Heart left ventricle (tissue), 16 donors: ENCODE measurements at regions not wholly inside any gene's neighbourhood (a gene's known extent, or its start where the extent isn't known, plus 50 kb on each side); places are given as distances from the start of the nearest gene placed in this dataset.

Experiments used
- ATAC-seq, 4 donors: fragments of 200-7000 bp; cut with Tn5 transposase; one replicate each; pipeline ENCODE4 v1.9.1; 2020 to 2022; ENCODE audit warnings: moderate library complexity in 4 of 4, mild to moderate bottlenecking in 3 of 4, moderate number of reproducible peaks in 1 of 4
- DNase-seq, 5 donors: peaks; one replicate each; pipeline ENCODE4 v3.0.0-alpha.2; 2020
- H3K27ac ChIP-seq, 12 donors: fragments of 200-600 bp; sonication (generic) in 4 of 12; one replicate each; pipeline versions ENCODE4 v1.5.0 to v1.8.0; 2016 to 2022; ENCODE audit warnings: mild to moderate bottlenecking in 2 of 12
- H3K27me3 ChIP-seq, 9 donors: fragments of 200-600 bp; sonication (generic) in 2 of 9; one replicate each; pipeline versions ENCODE4 v1.5.1 to v1.8.0; 2016 to 2022; ENCODE audit warnings: mild to moderate bottlenecking in 3 of 9
- H3K36me3 ChIP-seq, 9 donors: fragments of 200-600 bp; sonication (generic) in 2 of 9; one replicate each; pipeline versions ENCODE4 v1.5.0 to v1.8.0; 2018 to 2022; ENCODE audit warnings: mild to moderate bottlenecking in 2 of 9
- H3K4me1 ChIP-seq, 12 donors: fragments of 200-600 bp; sonication (generic) in 4 of 12; one replicate each; pipeline versions ENCODE4 v1.5.0 to v1.8.0; 2016 to 2022; ENCODE audit warnings: mild to moderate bottlenecking in 3 of 12
- H3K4me3 ChIP-seq, 12 donors: fragments of 200-600 bp; sonication (generic) in 4 of 12; one replicate each; pipeline versions ENCODE4 v1.5.0 to v1.8.0; 2017 to 2022; ENCODE audit warnings: mild to moderate bottlenecking in 9 of 12, moderate library complexity in 4 of 12
- H3K9me3 ChIP-seq, 12 donors: fragments of 200-600 bp; sonication (generic) in 4 of 12; one replicate each; pipeline versions ENCODE4 v1.5.0 to v1.8.0; 2016 to 2022; ENCODE audit warnings: mild to moderate bottlenecking in 1 of 12
- POLR2A ChIP-seq, 2 donors: fragments of 450-650 bp; IDR thresholded peaks; one replicate each; pipeline ENCODE4 v1.6.1; 2017; ENCODE audit warnings: antibody characterized with exemption in 2 of 2, mild to moderate bottlenecking in 2 of 2, moderate library complexity in 2 of 2
- WGBS, 4 donors: extraction: QIAGEN DNeasy Blood & Tissue Kit in 2 of 4; methylation state at CpG; one replicate each; pipeline versions ENCODE4 v1.1.5 to v1.1.7; 2013 to 2018; 5-methylcytosine and 5-hydroxymethylcytosine counted together
- intact Hi-C, 10 donors: fragments of 100-400 bp; cut with DNase I; formaldehyde crosslinking; loops; one replicate each; pipeline versions ENCODE4 v1.11.1 to v1.14.2; 2022
- TF ChIP-seq, protein P1 (sequence below), 12 donors: fragments of 200-600 bp; sonication (generic) in 4 of 12; IDR thresholded peaks; one replicate each; pipeline versions ENCODE4 v1.5.0 to v1.8.0; 2018 to 2022; ENCODE audit warnings: antibody characterized with exemption in 12 of 12, mild to moderate bottlenecking in 5 of 12
- donor health status: ischemic (EF 13 %, LVEDD 7.1; RV severe dilation, severe dysfunction).
- donor health status: healthy with polysubstance abuse.
- donor health status: DM: no; HTN: yes; CAD: no.
- donor health status: DM: no; HTN: no; CAD: no.
- donor health status: ischemic (EF 25% LVEDD 6.9; RV normal size, moderate dysfunction).
- donor health status: ischemic (EF 25% LVEDD 5.7; RV mildly dilated, moderate dysfunction).
- donor health status: healthy.
- donor health status: DM: yes; HTN: yes; CAD: no.
- donor health status: ischemic (EF 35%, LVEDD 5.7; RV mildly dilated, moderate dysfunction).
- donor health status: nonischemic (EF 11% LVEDD 7.7; RV severe dilation, severe dysfunction).
- donor health status: DM: yes; HTN: yes; CAD: no.
- donor health status: PGD.
- donor health status: ischemic (EF 29% LVEDD 5.4; RV normal size, mild dysfunction).
- donor health status: nonischemic (EF 23%, LVEDD 6.1; RV moderate dilation, normal function).

DNA sequence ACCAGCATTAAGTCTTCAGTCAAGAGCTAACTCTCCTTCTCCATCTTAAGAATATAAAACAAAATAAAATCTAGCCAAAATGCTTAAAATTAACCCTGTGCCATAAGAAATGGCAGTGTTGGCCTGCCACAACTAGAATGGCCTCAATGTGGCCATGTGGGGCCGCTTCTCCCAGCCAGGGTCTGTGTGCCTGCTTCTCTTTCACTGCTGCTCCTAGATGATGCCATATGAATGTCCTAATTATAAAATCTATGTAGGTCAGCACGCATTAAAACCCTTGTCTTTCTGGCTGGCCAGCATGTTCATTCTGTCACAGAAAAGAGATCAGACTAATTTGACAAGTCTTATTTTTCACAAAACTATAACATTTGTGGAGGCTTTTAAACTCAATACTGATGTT, 102.6 kb downstream of the C6orf118 start:
- DNase-seq (no peak), ATAC-seq (no peak)
- Histone ChIP-seq H3K36me3 (no peaks in the 10 kb centered on the region), H3K4me1 (no peaks in the 10 kb centered on the region), H3K9me3 (peaks cover 0 to 2% (median 0%) of the 10 kb centered on the region in 12 donors), H3K27me3 (no peaks in the 10 kb centered on the region), H3K4me3 (no peak overlapping the region), H3K27ac (no peak overlapping the region)
- intact Hi-C loops, result no loop called here
- TF ChIP-seq POLR2A (IDR thresholded peaks at IDR 0.05), result no peak
- TF ChIP-seq, protein P1, sequence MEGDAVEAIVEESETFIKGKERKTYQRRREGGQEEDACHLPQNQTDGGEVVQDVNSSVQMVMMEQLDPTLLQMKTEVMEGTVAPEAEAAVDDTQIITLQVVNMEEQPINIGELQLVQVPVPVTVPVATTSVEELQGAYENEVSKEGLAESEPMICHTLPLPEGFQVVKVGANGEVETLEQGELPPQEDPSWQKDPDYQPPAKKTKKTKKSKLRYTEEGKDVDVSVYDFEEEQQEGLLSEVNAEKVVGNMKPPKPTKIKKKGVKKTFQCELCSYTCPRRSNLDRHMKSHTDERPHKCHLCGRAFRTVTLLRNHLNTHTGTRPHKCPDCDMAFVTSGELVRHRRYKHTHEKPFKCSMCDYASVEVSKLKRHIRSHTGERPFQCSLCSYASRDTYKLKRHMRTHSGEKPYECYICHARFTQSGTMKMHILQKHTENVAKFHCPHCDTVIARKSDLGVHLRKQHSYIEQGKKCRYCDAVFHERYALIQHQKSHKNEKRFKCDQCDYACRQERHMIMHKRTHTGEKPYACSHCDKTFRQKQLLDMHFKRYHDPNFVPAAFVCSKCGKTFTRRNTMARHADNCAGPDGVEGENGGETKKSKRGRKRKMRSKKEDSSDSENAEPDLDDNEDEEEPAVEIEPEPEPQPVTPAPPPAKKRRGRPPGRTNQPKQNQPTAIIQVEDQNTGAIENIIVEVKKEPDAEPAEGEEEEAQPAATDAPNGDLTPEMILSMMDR (IDR thresholded peaks at IDR 0.05), result no peak
- WGBS, 4 donors, result 86 to 91% (median 86%) methylated on average over 2 of the region's 2 CpGs

DNA sequence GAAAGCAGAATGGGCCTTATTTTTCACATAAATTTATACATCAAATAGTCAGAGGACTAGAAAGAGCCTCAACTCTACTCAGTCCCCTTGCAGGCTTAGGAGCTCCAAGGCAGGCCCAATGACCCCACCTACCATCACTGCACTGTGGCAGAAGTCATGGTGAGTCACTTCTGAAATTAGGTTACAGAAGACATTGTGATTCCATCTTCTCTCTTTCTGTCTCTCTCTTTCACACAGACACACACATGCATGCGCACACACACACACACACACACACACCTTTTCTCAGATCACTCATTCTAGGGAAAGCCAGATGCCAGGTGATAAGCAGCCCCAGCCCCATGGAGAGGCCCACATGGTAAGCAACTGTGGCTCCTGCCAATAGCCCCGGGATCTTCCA, 103.8 kb downstream of the C6orf118 start:
- intact Hi-C loops, result no loop called here
- peaks cover 0 to 7% (median 0%) of the 10 kb centered on the region in 12 donors for H3K9me3 ChIP-seq
- H3K36me3 ChIP-seq, result no peaks in the 10 kb centered on the region
- ATAC-seq, result no peak
- TF ChIP-seq, protein P1 (IDR thresholded peaks at IDR 0.05), result no peak
- no peak for TF ChIP-seq POLR2A (IDR thresholded peaks at IDR 0.05)
- H3K4me1 ChIP-seq, result no peaks in the 10 kb centered on the region
- DNase-seq, result no peak
- H3K27ac ChIP-seq, result no peak overlapping the region
- 79 to 92% (median 89%) methylated on average over 2 of the region's 2 CpGs for WGBS, 4 donors
- no peaks in the 10 kb centered on the region for H3K27me3 ChIP-seq
- no peak overlapping the region for H3K4me3 ChIP-seq

DNA sequence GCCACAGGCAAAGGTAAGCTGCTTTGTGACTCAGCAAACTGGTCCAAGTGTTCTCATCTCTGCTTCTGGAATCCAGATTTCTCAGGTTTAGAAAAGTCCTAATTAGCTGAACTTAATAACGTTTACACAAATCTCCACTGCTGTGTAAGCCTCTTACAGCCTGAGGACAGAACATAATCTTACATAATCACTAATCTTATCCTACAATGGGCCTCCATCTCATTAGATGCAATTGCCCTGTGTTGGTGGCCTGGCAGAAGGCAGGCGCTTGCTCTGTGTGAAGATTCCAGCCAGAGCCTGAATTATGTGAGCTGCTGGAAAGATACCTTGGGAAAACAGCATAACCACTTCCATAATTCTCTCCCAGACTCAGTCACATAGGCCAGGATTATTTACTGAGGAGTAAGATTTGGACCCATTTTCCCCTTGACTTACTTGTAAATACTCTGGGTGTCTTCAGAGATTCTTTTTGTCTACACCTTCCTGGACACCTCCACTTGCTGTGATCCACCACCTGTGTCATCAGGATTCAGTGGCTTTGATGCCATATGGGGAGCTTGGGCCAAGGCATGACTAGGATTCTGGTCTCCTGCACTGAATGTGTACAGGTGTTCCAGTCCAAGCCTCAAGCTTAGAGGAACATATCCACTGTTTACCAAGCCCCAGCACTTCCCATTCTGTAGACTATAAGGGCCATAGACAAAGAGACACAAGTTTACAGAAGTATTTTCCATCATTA, 104.4 kb downstream of the C6orf118 start:
- 76 to 86% (median 82%) methylated on average over 2 of the region's 2 CpGs for WGBS, 4 donors
- no peaks in the 10 kb centered on the region for H3K4me1 ChIP-seq
- intact Hi-C loops, result no loop called here
- TF ChIP-seq, protein P1 (IDR thresholded peaks at IDR 0.05), result no peak
- no peak for TF ChIP-seq POLR2A (IDR thresholded peaks at IDR 0.05)
- H3K36me3 ChIP-seq, result no peaks in the 10 kb centered on the region
- ATAC-seq (no peak), DNase-seq (no peak)
- no peaks in the 10 kb centered on the region for H3K27me3 ChIP-seq
- peaks cover 0 to 10% (median 0%) of the 10 kb centered on the region in 12 donors for H3K9me3 ChIP-seq
- H3K4me3 ChIP-seq, result no peak overlapping the region
- no peak overlapping the region for H3K27ac ChIP-seq

DNA sequence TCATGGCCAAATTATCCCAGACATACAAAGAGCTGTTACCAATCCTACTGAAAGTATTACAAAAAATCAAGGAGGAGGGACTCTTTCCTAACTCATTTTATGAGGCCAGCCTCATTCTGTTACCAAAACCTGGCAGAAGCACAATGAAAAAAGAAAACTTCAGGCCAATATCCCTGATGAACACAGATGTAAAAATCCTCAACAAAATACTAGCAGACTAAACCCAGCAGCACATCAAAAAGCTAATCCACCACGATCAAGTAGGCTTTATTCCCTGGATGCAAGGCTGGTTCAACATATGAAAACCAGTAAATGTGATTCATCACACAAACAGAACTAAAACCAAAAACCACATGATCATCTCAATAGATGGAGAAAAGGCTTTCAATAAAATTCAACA, 109.2 kb downstream of the C6orf118 start:
- 70 to 81% (median 74%) methylated on average over 1 of the region's 1 CpG for WGBS, 4 donors
- Histone ChIP-seq H3K27ac (no peak overlapping the region), H3K4me3 (no peak overlapping the region), H3K4me1 (no peaks in the 10 kb centered on the region), H3K36me3 (no peaks in the 10 kb centered on the region), H3K9me3 (peaks cover 0 to 25% (median 8%) of the 10 kb centered on the region in 12 donors), H3K27me3 (no peaks in the 10 kb centered on the region)
- DNase-seq (no peak), ATAC-seq (no peak)
- no peak for TF ChIP-seq POLR2A (IDR thresholded peaks at IDR 0.05)
- TF ChIP-seq, protein P1 (IDR thresholded peaks at IDR 0.05), result no peak
- intact Hi-C loops, result no loop called here
